Thyroid gland (tissue), 4 donors: ENCODE measurements at regions not wholly inside any gene's neighbourhood (a gene's known extent, or its start where the extent isn't known, plus 50 kb on each side); places are given as distances from the start of the nearest gene placed in this dataset.

Experiments
- CTCF ChIP-seq, 6 experiments: fragments of 200-600 bp in 3 of 6; fragments of 450-650 bp in 3 of 6; sonication (generic) in 3 of 6; IDR thresholded peaks; one replicate each; pipeline ENCODE4 v1.5.1; 2016 to 2019; ENCODE audit warnings: antibody characterized with exemption in 6 of 6, mild to moderate bottlenecking in 2 of 6, inconsistent platforms in 1 of 6, moderate library complexity in 1 of 6
- POLR2A ChIP-seq, 2 donors: fragments of 450-650 bp; IDR thresholded peaks; one replicate each; pipeline ENCODE4 v1.6.1; 2017; ENCODE audit warnings: antibody characterized with exemption in 2 of 2, mild to moderate bottlenecking in 2 of 2, moderate library complexity in 1 of 2

DNA sequence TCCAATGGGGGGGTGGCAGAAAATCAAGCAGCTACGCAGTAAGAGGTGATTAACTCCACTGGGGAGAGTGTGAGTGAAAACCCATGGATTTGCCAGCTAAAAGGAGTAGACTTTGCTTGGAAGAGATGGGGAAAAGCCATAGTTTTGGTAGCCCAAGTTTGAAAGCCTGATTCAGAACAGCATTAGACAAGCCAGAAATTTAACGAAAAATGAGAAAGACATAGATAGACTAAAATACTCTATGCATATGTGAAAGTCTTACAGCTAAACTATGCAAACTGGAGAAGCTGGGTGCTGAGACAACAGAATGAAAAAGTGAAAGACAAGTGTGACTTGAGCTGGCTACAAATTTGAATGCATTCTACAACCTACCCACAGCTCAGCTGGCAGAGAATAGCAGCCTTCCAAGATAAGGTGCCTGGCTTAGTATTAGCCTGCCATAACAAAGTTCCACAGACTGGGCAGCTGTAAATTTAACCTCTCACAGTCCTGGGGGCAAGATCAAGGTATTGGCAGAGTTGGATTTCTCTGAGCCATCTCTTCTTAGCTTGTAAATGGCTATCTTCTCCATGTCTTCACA, 156.6 kb downstream of the CDC14C start:
- TF ChIP-seq CTCF (IDR thresholded peaks at IDR 0.05): no peak
- TF ChIP-seq POLR2A (IDR thresholded peaks at IDR 0.05): no peak
